Astrocyte (in vitro differentiated cells and primary cell): ENCODE measurements at regions not wholly inside any gene's neighbourhood (a gene's known extent, or its start where the extent isn't known, plus 50 kb on each side); places are given as distances from the start of the nearest gene placed in this dataset.

Experiments used
- CTCF ChIP-seq: IDR thresholded peaks from 2 replicates; pipeline ENCODE4 v1.5.1; 2011; ENCODE audit warnings: low read depth, mild to moderate bottlenecking, inconsistent platforms, low read length, moderate library complexity; ENCODE audit not compliant: insufficient read depth
- EZH2 ChIP-seq: IDR thresholded peaks from 2 replicates; pipeline ENCODE4 v1.6.1; 2012; ENCODE audit warnings: mild to moderate bottlenecking, low read length, inconsistent platforms; ENCODE audit not compliant: insufficient read depth

DNA sequence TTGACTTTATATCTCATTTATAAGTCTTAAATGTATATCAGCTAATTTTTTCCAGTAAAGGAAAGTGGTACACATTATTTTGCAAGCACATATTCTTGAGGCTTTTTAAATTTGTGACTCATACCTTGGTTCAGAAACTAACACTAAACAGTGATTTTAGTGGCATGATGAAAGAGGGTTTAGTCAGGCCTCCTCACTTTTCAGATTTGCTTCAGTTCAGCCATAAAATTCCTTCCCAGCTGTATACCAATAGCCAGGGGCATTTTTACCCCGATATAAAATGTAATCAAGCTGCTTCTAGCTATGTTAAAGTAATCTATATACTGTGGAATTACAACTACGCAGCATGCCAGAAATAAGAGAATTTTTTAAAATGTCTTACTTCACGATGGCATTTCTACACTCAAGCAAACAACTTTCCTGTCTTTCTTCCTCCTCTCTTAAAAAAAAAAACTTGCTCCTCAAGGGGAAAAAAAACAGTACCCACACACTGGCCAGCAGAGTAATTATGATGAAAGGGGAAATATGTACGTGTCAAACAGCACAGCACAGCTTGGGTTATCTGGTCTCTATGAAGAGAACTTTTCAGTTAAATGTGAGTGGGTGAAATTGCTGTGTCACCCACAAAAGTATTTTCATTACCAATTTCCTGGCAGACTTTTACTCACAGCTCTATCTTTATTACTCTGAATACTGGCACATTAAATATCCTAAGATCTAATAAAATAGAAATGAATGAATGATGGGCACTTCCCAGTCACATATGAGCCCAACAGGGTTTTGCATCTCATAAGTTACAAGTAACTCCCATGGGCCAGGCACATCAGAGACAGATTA, 244.8 kb upstream of the TENT5A start:
- TF ChIP-seq EZH2 (no peak), CTCF (no peak)
